ENCODE measurements at regions not wholly inside any gene's neighbourhood (a gene's known extent, or its start where the extent isn't known, plus 50 kb on each side); places are given as distances from the start of the nearest gene placed in this dataset.

DNA sequence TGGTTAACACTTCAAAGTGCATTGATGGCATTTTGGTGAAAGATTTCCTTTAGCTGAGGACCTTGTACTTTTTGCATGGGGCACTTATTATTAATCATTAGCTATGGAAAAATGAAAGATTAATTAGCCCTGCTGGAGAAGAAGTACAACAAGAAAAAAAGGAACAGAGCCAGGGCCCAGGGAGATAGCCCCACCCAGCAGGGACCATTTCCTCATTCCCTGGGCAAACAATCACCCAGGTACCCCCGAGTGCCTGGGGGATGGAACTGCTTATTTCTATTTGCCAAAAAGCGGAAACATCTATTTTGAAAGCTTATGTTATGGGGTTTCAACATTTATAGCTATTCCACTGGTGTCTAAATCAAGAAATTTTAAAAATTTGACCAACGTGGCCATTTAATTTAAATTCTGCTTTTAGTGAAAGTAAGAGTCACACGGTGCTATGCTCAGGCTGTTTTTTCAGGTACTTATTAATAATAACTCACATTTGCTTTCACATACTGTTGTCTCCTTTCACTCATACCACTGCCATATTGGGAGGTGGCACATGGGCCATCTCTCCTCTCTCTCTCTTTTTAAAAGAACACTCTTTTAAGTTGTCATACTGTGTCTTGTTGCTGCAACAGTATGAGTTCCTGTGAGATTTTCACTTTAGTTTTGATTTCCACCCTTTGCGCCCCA, 143.6 kb upstream of the KIF5B start:
- no CpG with 5 or more reads among the region's 5 CpGs for WGBS (ENCODE audit: extremely low coverage, insufficient coverage, insufficient read length)
- H4K8ac ChIP-seq (ENCODE audit: low read depth, low read length): no peak overlapping the region
- H3K79me1 ChIP-seq (ENCODE audit: low read length): peaks cover 2% of the 10 kb centered on the region
- no peak overlapping the region for H3K4me2 ChIP-seq (ENCODE audit: low read length)
- no peak overlapping the region for H3K14ac ChIP-seq (ENCODE audit: low read length)
- peak overlapping the region; percentile 17 for H2BK12ac ChIP-seq (ENCODE audit: low read length)
- H3K23ac ChIP-seq (ENCODE audit: low read length): no peak overlapping the region
- no peak overlapping the region for H3K18ac ChIP-seq (ENCODE audit: low read length)
- H4K91ac ChIP-seq (ENCODE audit: low read depth, low read length): no peak overlapping the region
- H2AK5ac ChIP-seq (ENCODE audit: low read length): no peak overlapping the region
- no peak overlapping the region for H3K9ac ChIP-seq (ENCODE audit: low read length)
- H3K4me3 ChIP-seq (ENCODE audit: low read depth, low read length): no peak overlapping the region
- H3K9me3 ChIP-seq (ENCODE audit: insufficient read depth, low read depth, low read length): no peaks in the 10 kb centered on the region
- peaks cover 0 to 2% of the 10 kb centered on the region in 2 experiments for H3K4me1 ChIP-seq (ENCODE audit: control insufficient read depth in 1 of 2, insufficient read depth in 2 of 2, low read length in 2 of 2)
- no peak overlapping the region for H3K4ac ChIP-seq (ENCODE audit: low read depth, low read length)
- no peak overlapping the region for H2BK120ac ChIP-seq (ENCODE audit: insufficient read depth, low read length, poor library complexity)
- no peak overlapping the region for H4K12ac ChIP-seq (ENCODE audit: low read depth, low read length)
- H3K27ac ChIP-seq (ENCODE audit: low read depth, low read length): no peak overlapping the region
- no peak for DNase-seq
- no peaks in the 10 kb centered on the region for H3K27me3 ChIP-seq (ENCODE audit: insufficient read depth, low read length)
- H3K79me2 ChIP-seq (ENCODE audit: control insufficient read depth, insufficient read depth, low read length, poor library complexity): no peaks in the 10 kb centered on the region
- H2BK5ac ChIP-seq (ENCODE audit: low read depth, low read length, poor library complexity): no peak overlapping the region
- H3K36me3 ChIP-seq (ENCODE audit: control insufficient read depth in 1 of 2, insufficient read depth in 2 of 2, low read length in 2 of 2): no peaks in the 10 kb centered on the region
- no peak overlapping the region for H2AFZ ChIP-seq (ENCODE audit: insufficient read depth, low read length, poor library complexity)

DNA sequence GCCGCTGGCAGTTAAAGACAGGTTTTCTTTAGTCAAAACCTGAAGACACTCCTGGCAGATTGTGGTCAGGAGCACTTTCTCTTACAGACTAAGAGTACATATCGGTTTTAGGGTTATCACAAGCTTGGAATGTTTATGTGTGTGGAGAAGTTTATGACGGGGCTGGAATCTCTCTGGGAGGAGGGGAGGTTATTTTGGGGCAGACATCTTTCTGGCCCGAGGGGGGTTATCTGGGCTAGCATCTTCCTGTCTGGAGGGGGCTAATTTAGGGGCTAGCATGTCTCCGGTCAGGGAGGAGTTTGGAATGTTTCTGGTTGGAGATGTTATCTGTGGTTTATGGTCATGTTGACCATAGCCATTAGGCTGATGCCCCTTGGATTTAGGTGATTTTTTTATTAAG, 141.2 kb upstream of the KIF5B start:
- no peak overlapping the region for H2AK5ac ChIP-seq (ENCODE audit: low read length)
- H3K23ac ChIP-seq (ENCODE audit: low read length): no peak overlapping the region
- no peak overlapping the region for H3K4ac ChIP-seq (ENCODE audit: low read depth, low read length)
- no peaks in the 10 kb centered on the region for H3K36me3 ChIP-seq (ENCODE audit: control insufficient read depth in 1 of 2, insufficient read depth in 2 of 2, low read length in 2 of 2)
- H3K4me2 ChIP-seq (ENCODE audit: low read length): no peak overlapping the region
- H2BK120ac ChIP-seq (ENCODE audit: insufficient read depth, low read length, poor library complexity): no peak overlapping the region
- no peak overlapping the region for H4K91ac ChIP-seq (ENCODE audit: low read depth, low read length)
- no peak for DNase-seq
- peak overlapping the region; percentile 96 for H3K27ac ChIP-seq (ENCODE audit: low read depth, low read length)
- no peaks in the 10 kb centered on the region for H3K79me2 ChIP-seq (ENCODE audit: control insufficient read depth, insufficient read depth, low read length, poor library complexity)
- peaks cover 0 to 2% of the 10 kb centered on the region in 2 experiments for H3K4me1 ChIP-seq (ENCODE audit: control insufficient read depth in 1 of 2, insufficient read depth in 2 of 2, low read length in 2 of 2)
- H3K4me3 ChIP-seq (ENCODE audit: low read depth, low read length): no peak overlapping the region
- no peak overlapping the region for H3K18ac ChIP-seq (ENCODE audit: low read length)
- no peak overlapping the region for H4K12ac ChIP-seq (ENCODE audit: low read depth, low read length)
- no peak overlapping the region for H4K8ac ChIP-seq (ENCODE audit: low read depth, low read length)
- peaks cover 2% of the 10 kb centered on the region for H3K79me1 ChIP-seq (ENCODE audit: low read length)
- H3K9me3 ChIP-seq (ENCODE audit: insufficient read depth, low read depth, low read length): no peaks in the 10 kb centered on the region
- H2BK5ac ChIP-seq (ENCODE audit: low read depth, low read length, poor library complexity): peak overlapping the region; percentile 82
- no peaks in the 10 kb centered on the region for H3K27me3 ChIP-seq (ENCODE audit: insufficient read depth, low read length)
- no peak overlapping the region for H3K14ac ChIP-seq (ENCODE audit: low read length)
- no peak overlapping the region for H2BK12ac ChIP-seq (ENCODE audit: low read length)
- H2AFZ ChIP-seq (ENCODE audit: insufficient read depth, low read length, poor library complexity): no peak overlapping the region
- H3K9ac ChIP-seq (ENCODE audit: low read length): no peak overlapping the region
- WGBS (ENCODE audit: extremely low coverage, insufficient coverage, insufficient read length): no CpG with 5 or more reads among the region's 5 CpGs

DNA sequence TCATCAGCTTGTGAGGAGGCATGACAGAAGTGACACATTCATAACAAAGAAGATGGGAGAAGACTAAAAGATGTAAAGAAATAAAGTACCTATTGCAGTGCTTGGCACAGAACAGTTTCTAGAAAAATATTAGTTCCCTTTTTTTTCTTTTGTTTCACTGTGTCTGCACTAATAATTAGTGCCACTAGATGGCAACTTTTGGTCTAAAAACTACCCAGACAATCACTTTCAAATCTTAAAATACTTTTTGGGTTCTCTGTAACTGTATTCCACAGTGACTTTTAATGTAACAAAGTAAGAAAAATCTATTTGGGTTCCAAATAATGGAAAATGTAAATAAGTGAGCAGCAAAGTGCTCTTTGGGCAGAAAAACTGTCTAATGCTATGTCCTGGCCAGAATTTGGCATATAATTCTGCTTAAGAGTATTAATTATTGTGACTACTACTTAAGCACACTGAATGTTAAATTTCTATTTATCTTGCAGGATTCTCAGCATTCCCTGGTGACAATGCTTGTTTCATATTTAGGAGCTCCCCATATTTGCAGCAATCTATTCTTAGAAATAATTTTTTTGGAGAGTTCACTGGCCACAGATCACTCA, 134.8 kb upstream of the KIF5B start:
- H2BK5ac ChIP-seq (ENCODE audit: low read depth, low read length, poor library complexity): no peak overlapping the region

DNA sequence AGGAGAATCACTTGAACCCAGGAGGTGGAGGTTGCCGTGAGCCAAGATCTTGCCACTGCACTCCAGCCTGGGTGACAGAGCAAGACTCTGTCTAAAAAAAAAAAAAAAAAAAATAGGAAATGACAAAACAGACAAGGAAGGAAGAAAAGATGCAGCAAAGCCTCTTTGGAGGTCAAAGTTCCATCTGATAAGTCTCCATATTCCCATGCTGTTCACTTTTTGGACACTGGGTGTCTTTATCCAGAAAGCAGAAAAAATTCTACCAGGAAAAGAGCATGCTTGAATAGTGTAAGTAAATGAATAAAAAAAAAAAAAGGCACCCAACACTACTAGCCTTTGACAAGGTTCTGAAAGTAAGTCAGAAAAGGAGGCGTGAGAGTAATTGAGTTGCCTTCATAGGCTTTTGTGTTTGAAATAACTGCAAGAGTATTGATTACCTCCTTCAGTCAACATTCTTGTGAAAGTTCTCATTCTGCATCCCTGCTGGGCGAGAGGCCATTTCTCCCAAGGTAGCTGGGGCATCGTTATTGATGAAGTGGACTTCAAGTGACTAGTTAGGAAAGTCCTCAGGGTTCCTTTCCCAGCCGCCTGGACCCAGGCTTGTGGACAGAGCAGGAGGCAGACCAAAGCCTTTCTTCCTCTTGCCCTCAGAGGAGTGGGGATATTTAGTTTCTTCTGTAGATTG, 133.3 kb upstream of the KIF5B start:
- H4K91ac ChIP-seq (ENCODE audit: low read depth, low read length): peak overlapping the region; percentile 92
- H2AFZ ChIP-seq (ENCODE audit: insufficient read depth, low read length, poor library complexity): no peak overlapping the region
- WGBS (ENCODE audit: extremely low coverage, insufficient coverage, insufficient read length): no CpG with 5 or more reads among the region's 5 CpGs
- no peaks in the 10 kb centered on the region for H3K9me3 ChIP-seq (ENCODE audit: insufficient read depth, low read depth, low read length)
- H4K12ac ChIP-seq (ENCODE audit: low read depth, low read length): no peak overlapping the region
- no peak overlapping the region for H3K23ac ChIP-seq (ENCODE audit: low read length)
- no peak overlapping the region for H3K9ac ChIP-seq (ENCODE audit: low read length)
- no peak overlapping the region for H3K14ac ChIP-seq (ENCODE audit: low read length)
- H3K36me3 ChIP-seq (ENCODE audit: control insufficient read depth in 1 of 2, insufficient read depth in 2 of 2, low read length in 2 of 2): no peaks in the 10 kb centered on the region
- DNase-seq: peak in 1 of 2 donors; percentile 58
- no peak overlapping the region for H3K18ac ChIP-seq (ENCODE audit: low read length)
- peak overlapping the region; percentile 53 for H2BK120ac ChIP-seq (ENCODE audit: insufficient read depth, low read length, poor library complexity)
- H4K8ac ChIP-seq (ENCODE audit: low read depth, low read length): peak overlapping the region; percentile 25
- peak overlapping the region; percentile 99 for H2BK12ac ChIP-seq (ENCODE audit: low read length)
- H3K79me2 ChIP-seq (ENCODE audit: control insufficient read depth, insufficient read depth, low read length, poor library complexity): no peaks in the 10 kb centered on the region
- H3K4me1 ChIP-seq (ENCODE audit: control insufficient read depth in 1 of 2, insufficient read depth in 2 of 2, low read length in 2 of 2): peaks cover 0 to 2% of the 10 kb centered on the region in 2 experiments
- peak overlapping the region; percentile 70 for H3K4ac ChIP-seq (ENCODE audit: low read depth, low read length)
- H2BK5ac ChIP-seq (ENCODE audit: low read depth, low read length, poor library complexity): peak overlapping the region; percentile 59
- no peak overlapping the region for H2AK5ac ChIP-seq (ENCODE audit: low read length)
- H3K27ac ChIP-seq (ENCODE audit: low read depth, low read length): no peak overlapping the region
- no peaks in the 10 kb centered on the region for H3K79me1 ChIP-seq (ENCODE audit: low read length)
- no peaks in the 10 kb centered on the region for H3K27me3 ChIP-seq (ENCODE audit: insufficient read depth, low read length)
- H3K4me3 ChIP-seq (ENCODE audit: low read depth, low read length): no peak overlapping the region
- no peak overlapping the region for H3K4me2 ChIP-seq (ENCODE audit: low read length)

More for the DNA sequence above, 134.8 kb upstream of the KIF5B start:
- H3K4me2 ChIP-seq (ENCODE audit: low read length): no peak overlapping the region
- no peaks in the 10 kb centered on the region for H3K9me3 ChIP-seq (ENCODE audit: insufficient read depth, low read depth, low read length)
- H3K23ac ChIP-seq (ENCODE audit: low read length): no peak overlapping the region
- no peak overlapping the region for H2BK12ac ChIP-seq (ENCODE audit: low read length)
- H3K79me1 ChIP-seq (ENCODE audit: low read length): no peaks in the 10 kb centered on the region
- no peak overlapping the region for H4K12ac ChIP-seq (ENCODE audit: low read depth, low read length)
- no peak overlapping the region for H3K18ac ChIP-seq (ENCODE audit: low read length)
- H3K79me2 ChIP-seq (ENCODE audit: control insufficient read depth, insufficient read depth, low read length, poor library complexity): no peaks in the 10 kb centered on the region
- H3K9ac ChIP-seq (ENCODE audit: low read length): no peak overlapping the region
- no peak overlapping the region for H3K4me3 ChIP-seq (ENCODE audit: low read depth, low read length)
- H3K27me3 ChIP-seq (ENCODE audit: insufficient read depth, low read length): no peaks in the 10 kb centered on the region
- peaks cover 0 to 2% of the 10 kb centered on the region in 2 experiments for H3K4me1 ChIP-seq (ENCODE audit: control insufficient read depth in 1 of 2, insufficient read depth in 2 of 2, low read length in 2 of 2)
- H3K14ac ChIP-seq (ENCODE audit: low read length): no peak overlapping the region
- no peak overlapping the region for H2AK5ac ChIP-seq (ENCODE audit: low read length)
- peak in 1 of 2 donors; percentile 78 for DNase-seq
- no peak overlapping the region for H2BK120ac ChIP-seq (ENCODE audit: insufficient read depth, low read length, poor library complexity)
- no peak overlapping the region for H3K27ac ChIP-seq (ENCODE audit: low read depth, low read length)
- no peak overlapping the region for H4K91ac ChIP-seq (ENCODE audit: low read depth, low read length)
- H3K36me3 ChIP-seq (ENCODE audit: control insufficient read depth in 1 of 2, insufficient read depth in 2 of 2, low read length in 2 of 2): no peaks in the 10 kb centered on the region
- no peak overlapping the region for H4K8ac ChIP-seq (ENCODE audit: low read depth, low read length)
- H2AFZ ChIP-seq (ENCODE audit: insufficient read depth, low read length, poor library complexity): no peak overlapping the region
- no peak overlapping the region for H3K4ac ChIP-seq (ENCODE audit: low read depth, low read length)
